Vagina (tissue), 2 donors: ENCODE measurements at regions not wholly inside any gene's neighbourhood (a gene's known extent, or its start where the extent isn't known, plus 50 kb on each side); places are given as distances from the start of the nearest gene placed in this dataset.

Source experiments
- DNase-seq, 2 donors: peaks; one replicate each; pipeline ENCODE4 v3.0.0-alpha.2; 2017; ENCODE audit errors: extremely low spot score in 2 of 2
- H3K27ac ChIP-seq: fragments of 200-600 bp; sonication (generic); one replicate; pipeline ENCODE4 v1.5.1; 2019
- H3K27me3 ChIP-seq: fragments of 200-600 bp; sonication (generic); one replicate; pipeline ENCODE4 v1.5.1; 2019
- H3K36me3 ChIP-seq, 2 donors: fragments of 200-600 bp; sonication (generic); one replicate each; pipeline ENCODE4 v1.5.1; 2017 to 2019
- H3K4me1 ChIP-seq: fragments of 200-600 bp; sonication (generic); one replicate; pipeline ENCODE4 v1.5.1; 2019
- H3K4me3 ChIP-seq, 2 donors: fragments of 200-600 bp; sonication (generic); 1 replicate in 1 of 2; 2 replicates in 1 of 2; pipeline ENCODE4 v1.5.1; 2016 to 2019
- H3K9me3 ChIP-seq: fragments of 200-600 bp; sonication (generic); one replicate; pipeline ENCODE4 v1.5.1; 2019
- POLR2A ChIP-seq, 2 donors: fragments of 450-650 bp; IDR thresholded peaks; one replicate each; pipeline ENCODE4 v1.6.1; 2017; ENCODE audit warnings: antibody characterized with exemption in 2 of 2, mild to moderate bottlenecking in 2 of 2, moderate library complexity in 2 of 2
- POLR2AphosphoS5 ChIP-seq, 2 donors: sonication (generic); formaldehyde crosslinking; IDR thresholded peaks; one replicate each; pipeline ENCODE4 v1.9.0; 2017; ENCODE audit warnings: antibody characterized with exemption in 2 of 2, mild to moderate bottlenecking in 2 of 2, low read depth in 1 of 2; ENCODE audit not compliant: insufficient read depth in 1 of 2
- intact Hi-C: fragments of 100-400 bp; cut with DNase I; formaldehyde crosslinking; loops from one replicate; pipeline ENCODE4 v1.15.1; 2023
- TF ChIP-seq, protein P1 (sequence below), 3 experiments: fragments of 450-650 bp in 2 of 3; fragments of 200-600 bp in 1 of 3; sonication (generic) in 1 of 3; IDR thresholded peaks; one replicate each; pipeline ENCODE4 v1.5.1; 2017 to 2019; ENCODE audit warnings: antibody characterized with exemption in 3 of 3, mild to moderate bottlenecking in 2 of 3, moderate library complexity in 2 of 3

DNA sequence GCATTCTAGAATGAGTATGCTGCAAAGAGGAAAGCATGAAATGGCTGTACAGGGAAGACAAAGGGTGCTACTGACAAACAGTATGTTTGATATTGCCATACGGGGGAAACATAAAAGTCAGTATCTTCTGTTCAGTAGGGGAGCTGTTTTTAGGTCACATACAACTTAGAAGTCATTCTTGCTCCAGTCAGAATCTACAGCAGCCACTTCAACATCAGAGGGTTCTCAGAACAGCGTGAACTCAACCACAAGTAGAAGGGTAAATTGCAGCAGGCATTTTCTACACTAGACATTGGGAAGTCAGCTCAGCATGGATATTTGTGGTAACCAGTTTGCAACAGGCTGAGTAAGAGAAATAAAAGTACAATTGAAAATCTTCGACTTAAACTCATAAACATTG, 1241.8 kb upstream of the GOT2 start:
- intact Hi-C loops = no loop called here
- Histone ChIP-seq H3K27ac (no peak overlapping the region), H3K4me3 (no peak overlapping the region), H3K9me3 (no peaks in the 10 kb centered on the region), H3K27me3 (no peaks in the 10 kb centered on the region), H3K36me3 (no peaks in the 10 kb centered on the region), H3K4me1 (no peaks in the 10 kb centered on the region)
- DNase-seq = no peak
- TF ChIP-seq POLR2A (IDR thresholded peaks at IDR 0.05) (no peak), POLR2AphosphoS5 (IDR thresholded peaks at IDR 0.05; ENCODE audit: insufficient read depth in 1 of 2, low read depth in 1 of 2) (no peak)
- TF ChIP-seq, protein P1, sequence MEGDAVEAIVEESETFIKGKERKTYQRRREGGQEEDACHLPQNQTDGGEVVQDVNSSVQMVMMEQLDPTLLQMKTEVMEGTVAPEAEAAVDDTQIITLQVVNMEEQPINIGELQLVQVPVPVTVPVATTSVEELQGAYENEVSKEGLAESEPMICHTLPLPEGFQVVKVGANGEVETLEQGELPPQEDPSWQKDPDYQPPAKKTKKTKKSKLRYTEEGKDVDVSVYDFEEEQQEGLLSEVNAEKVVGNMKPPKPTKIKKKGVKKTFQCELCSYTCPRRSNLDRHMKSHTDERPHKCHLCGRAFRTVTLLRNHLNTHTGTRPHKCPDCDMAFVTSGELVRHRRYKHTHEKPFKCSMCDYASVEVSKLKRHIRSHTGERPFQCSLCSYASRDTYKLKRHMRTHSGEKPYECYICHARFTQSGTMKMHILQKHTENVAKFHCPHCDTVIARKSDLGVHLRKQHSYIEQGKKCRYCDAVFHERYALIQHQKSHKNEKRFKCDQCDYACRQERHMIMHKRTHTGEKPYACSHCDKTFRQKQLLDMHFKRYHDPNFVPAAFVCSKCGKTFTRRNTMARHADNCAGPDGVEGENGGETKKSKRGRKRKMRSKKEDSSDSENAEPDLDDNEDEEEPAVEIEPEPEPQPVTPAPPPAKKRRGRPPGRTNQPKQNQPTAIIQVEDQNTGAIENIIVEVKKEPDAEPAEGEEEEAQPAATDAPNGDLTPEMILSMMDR (IDR thresholded peaks at IDR 0.05) = no peak

DNA sequence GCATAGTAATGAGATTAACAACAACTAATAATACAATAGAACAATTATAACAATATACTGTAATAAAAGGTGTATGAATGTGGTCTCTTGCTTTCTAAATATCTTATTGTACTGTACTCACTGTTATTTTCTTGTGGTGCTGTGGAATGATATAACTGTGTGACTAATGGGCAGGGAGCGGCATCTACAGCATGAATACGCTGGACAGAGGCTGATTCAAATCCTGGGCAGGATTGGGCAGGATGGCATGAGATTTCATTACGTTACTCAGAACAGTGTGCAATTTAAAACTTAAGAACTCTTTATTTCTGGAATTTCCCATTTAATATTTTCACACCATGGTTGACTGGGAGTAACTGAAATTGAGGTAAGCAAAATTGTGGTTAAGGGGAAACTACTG, 1239.8 kb upstream of the GOT2 start:
- no peaks in the 10 kb centered on the region for H3K27me3 ChIP-seq
- H3K9me3 ChIP-seq = no peaks in the 10 kb centered on the region
- TF ChIP-seq POLR2A (IDR thresholded peaks at IDR 0.05) (no peak), POLR2AphosphoS5 (IDR thresholded peaks at IDR 0.05; ENCODE audit: insufficient read depth in 1 of 2, low read depth in 1 of 2) (no peak)
- TF ChIP-seq, protein P1 (IDR thresholded peaks at IDR 0.05) = no peak
- no peaks in the 10 kb centered on the region for H3K36me3 ChIP-seq
- no peak overlapping the region for H3K4me3 ChIP-seq
- DNase-seq = no peak
- no peaks in the 10 kb centered on the region for H3K4me1 ChIP-seq
- intact Hi-C loops = no loop called here
- H3K27ac ChIP-seq = no peak overlapping the region

DNA sequence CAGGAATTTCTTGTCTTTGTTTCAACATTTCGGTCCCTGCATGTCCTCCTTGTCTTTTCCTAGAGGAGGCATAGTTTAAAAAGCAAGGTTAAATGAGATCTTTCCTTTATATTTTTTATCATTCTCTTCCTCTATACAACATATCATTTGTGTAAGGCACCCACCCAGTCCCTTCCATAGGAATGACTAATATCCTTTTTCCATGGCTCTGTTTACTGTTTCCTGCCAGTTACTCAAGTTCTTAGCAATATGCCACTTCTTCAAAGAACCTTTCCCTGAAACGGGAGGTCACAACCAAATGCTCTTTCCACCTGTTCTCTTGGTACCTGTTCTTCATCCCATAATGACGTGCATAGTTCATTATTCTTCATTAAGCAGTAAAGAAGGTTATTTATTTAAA, 1237.1 kb upstream of the GOT2 start:
- no peak for DNase-seq
- Histone ChIP-seq H3K4me1 (no peaks in the 10 kb centered on the region), H3K4me3 (no peak overlapping the region), H3K27me3 (no peaks in the 10 kb centered on the region), H3K27ac (no peak overlapping the region), H3K9me3 (no peaks in the 10 kb centered on the region), H3K36me3 (no peaks in the 10 kb centered on the region)
- intact Hi-C loops = no loop called here
- TF ChIP-seq, protein P1 (IDR thresholded peaks at IDR 0.05) = no peak
- TF ChIP-seq POLR2A (IDR thresholded peaks at IDR 0.05) = no peak
- TF ChIP-seq POLR2AphosphoS5 (IDR thresholded peaks at IDR 0.05; ENCODE audit: insufficient read depth in 1 of 2, low read depth in 1 of 2) = no peak

DNA sequence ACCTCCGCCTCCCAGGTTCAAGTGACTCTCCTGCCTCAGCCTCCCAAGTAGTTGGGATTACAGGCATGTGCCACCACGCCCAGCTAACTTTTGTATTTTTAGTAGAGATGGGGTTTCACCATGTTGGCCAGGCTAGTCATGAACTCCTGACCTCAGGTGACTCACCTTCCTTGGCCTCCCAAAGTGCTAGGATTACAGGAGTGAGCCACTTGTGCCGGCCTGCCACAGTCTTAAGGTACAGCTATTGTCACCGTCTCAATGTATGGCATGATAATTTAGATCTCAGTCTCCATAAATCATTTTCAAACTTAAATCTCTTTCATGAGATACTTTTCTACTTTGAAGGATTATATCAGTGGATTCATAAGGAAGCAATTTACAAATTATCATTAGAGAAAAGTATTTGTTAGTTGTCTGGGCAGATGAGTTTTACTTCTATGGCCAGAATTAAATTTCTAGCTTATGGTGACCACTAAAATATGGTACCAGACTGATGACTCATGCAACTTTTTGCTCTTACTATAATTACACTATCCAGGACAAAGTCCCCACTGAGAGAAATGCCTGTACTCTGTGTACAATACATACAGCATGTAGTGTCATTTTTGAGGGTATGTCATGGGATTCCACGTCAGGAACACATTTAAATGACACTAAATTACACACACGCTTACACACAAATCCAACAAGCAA, 1230.3 kb upstream of the GOT2 start:
- DNase-seq = no peak
- Histone ChIP-seq H3K4me3 (no peak overlapping the region), H3K4me1 (no peaks in the 10 kb centered on the region), H3K27me3 (no peaks in the 10 kb centered on the region), H3K36me3 (no peaks in the 10 kb centered on the region), H3K9me3 (no peaks in the 10 kb centered on the region), H3K27ac (no peak overlapping the region)
- TF ChIP-seq, protein P1 (IDR thresholded peaks at IDR 0.05) = no peak
- TF ChIP-seq POLR2A (IDR thresholded peaks at IDR 0.05) = no peak
- TF ChIP-seq POLR2AphosphoS5 (IDR thresholded peaks at IDR 0.05; ENCODE audit: insufficient read depth in 1 of 2, low read depth in 1 of 2) = no peak
- intact Hi-C loops = no loop called here

DNA sequence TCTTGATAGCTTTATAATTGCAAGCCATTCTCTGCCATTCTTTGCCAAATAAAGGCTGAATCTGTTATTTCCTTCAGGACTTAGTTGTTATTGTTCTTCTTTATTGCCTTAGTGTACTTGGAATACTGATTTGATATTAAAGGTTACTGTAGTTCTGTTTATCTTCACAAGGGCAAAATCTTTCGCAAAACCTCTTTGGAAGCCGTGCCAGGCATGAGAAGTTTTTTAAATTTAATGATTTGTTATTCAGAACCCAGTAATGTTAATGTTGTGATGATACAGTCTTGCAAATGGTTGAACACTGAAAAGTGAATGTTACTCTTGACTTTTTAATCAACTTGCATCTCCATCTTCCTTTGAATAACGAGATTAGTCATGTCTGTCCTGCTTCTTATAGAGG, 1225.2 kb upstream of the GOT2 start:
- H3K36me3 ChIP-seq = no peaks in the 10 kb centered on the region
- H3K27ac ChIP-seq = no peak overlapping the region
- no peak overlapping the region for H3K4me3 ChIP-seq
- H3K9me3 ChIP-seq = no peaks in the 10 kb centered on the region
- TF ChIP-seq POLR2AphosphoS5 (IDR thresholded peaks at IDR 0.05; ENCODE audit: insufficient read depth in 1 of 2, low read depth in 1 of 2) (no peak), POLR2A (IDR thresholded peaks at IDR 0.05) (no peak)
- TF ChIP-seq, protein P1 (IDR thresholded peaks at IDR 0.05) = no peak
- H3K4me1 ChIP-seq = no peaks in the 10 kb centered on the region
- DNase-seq = no peak
- intact Hi-C loops = no loop called here
- H3K27me3 ChIP-seq = no peaks in the 10 kb centered on the region
